NB4 (cell line): ENCODE measurements at regions not wholly inside any gene's neighbourhood (a gene's known extent, or its start where the extent isn't known, plus 50 kb on each side); places are given as distances from the start of the nearest gene placed in this dataset.

Source experiments
- DNase-seq: peaks from one replicate; pipeline ENCODE4 v3.0.0; 2010; ENCODE audit warnings: low read depth
- H3K4me3 ChIP-seq: one replicate; pipeline ENCODE4 v1.5.1; 2011; ENCODE audit warnings: mild to moderate bottlenecking, low read depth, low read length, moderate library complexity
- CTCF ChIP-seq: IDR thresholded peaks from one replicate; pipeline ENCODE4 v1.5.1; 2012; ENCODE audit warnings: low read depth, low read length
- MAX ChIP-seq: IDR thresholded peaks from 2 replicates; pipeline ENCODE4 v1.6.1; 2011; ENCODE audit warnings: low read depth, low read length
- MYC ChIP-seq: IDR thresholded peaks from 2 replicates; pipeline ENCODE4 v1.6.1; 2011; ENCODE audit warnings: low read depth, low read length
- POLR2A ChIP-seq: IDR thresholded peaks from 2 replicates; pipeline ENCODE4 v1.6.1; 2011; ENCODE audit warnings: mild to moderate bottlenecking; ENCODE audit not compliant: insufficient read length; ENCODE audit errors: extremely low read depth

GRCh38 chr11:127766734-127767133 is 766.2 kb upstream of the KIRREL3 start:
- H3K4me3 ChIP-seq: no peak overlapping the region
- no peak for DNase-seq
- TF ChIP-seq CTCF (no peak), MAX (no peak)

GRCh38 chr11:127738771-127739286 is 738.3 kb upstream of the KIRREL3 start:
- TF ChIP-seq CTCF: no peak
- no peak for TF ChIP-seq MYC
- TF ChIP-seq MAX: no peak
- no peak for TF ChIP-seq POLR2A
- DNase-seq: no peak
- no peak overlapping the region for H3K4me3 ChIP-seq

- no peak for DNase-seq
- TF ChIP-seq MAX (no peak), MYC (no peak), CTCF (no peak), POLR2A (no peak)
- no peak overlapping the region for H3K4me3 ChIP-seq
Observed at GRCh38 chr11:127737499-127737898, 736.9 kb upstream of the KIRREL3 start.

GRCh38 chr11:127733552-127733951 is 733.0 kb upstream of the KIRREL3 start:
- no peak overlapping the region for H3K4me3 ChIP-seq
- no peak for DNase-seq
- TF ChIP-seq CTCF (no peak), POLR2A (no peak), MYC (no peak), MAX (no peak)

GRCh38 chr11:127726367-127726766 is 725.8 kb upstream of the KIRREL3 start:
- no peak overlapping the region for H3K4me3 ChIP-seq
- no peak for DNase-seq
- no peak for TF ChIP-seq POLR2A
- no peak for TF ChIP-seq CTCF
- TF ChIP-seq MYC: no peak
- TF ChIP-seq MAX: no peak

- H3K4me3 ChIP-seq: no peak overlapping the region
- TF ChIP-seq POLR2A: no peak
- no peak for TF ChIP-seq MAX
- TF ChIP-seq MYC: no peak
- TF ChIP-seq CTCF: no peak
- no peak for DNase-seq
Observed at GRCh38 chr11:127723714-127724113, 723.1 kb upstream of the KIRREL3 start.
